ENCODE measurements at regions not wholly inside any gene's neighbourhood (a gene's known extent, or its start where the extent isn't known, plus 50 kb on each side); places are given as distances from the start of the nearest gene placed in this dataset.

DNA sequence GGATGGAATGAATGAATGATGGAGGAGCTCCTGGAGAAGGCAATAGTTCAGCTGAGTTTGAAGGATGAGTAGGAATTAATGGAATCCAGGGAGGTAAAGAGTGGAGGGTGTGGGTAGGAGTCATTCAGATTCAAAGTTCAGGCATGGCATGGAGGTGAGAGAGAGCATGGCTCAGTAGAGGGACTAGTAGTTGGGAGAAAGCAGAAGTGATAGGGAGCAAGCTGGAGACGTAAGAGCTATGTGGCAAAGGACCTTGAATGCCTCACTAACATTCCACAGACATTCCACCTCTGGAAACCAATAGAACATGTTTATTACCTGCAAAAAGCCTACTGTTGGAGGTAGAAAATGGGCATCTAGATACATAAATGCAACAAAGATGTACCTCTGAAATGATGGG, 170.1 kb downstream of the HAUS1 start:
- Histone ChIP-seq H3K27me3 (ENCODE audit: control insufficient read depth in 5 of 5, insufficient read depth in 4 of 5, low read length in 5 of 5) (no peaks in the 10 kb centered on the region), H3K4me3 (ENCODE audit: low read depth in 1 of 5, low read length in 5 of 5) (no peak overlapping the region), H3K36me3 (ENCODE audit: control insufficient read depth in 5 of 5, insufficient read depth in 5 of 5, low read length in 5 of 5) (peaks cover 0 to under 1% (median 0%) of the 10 kb centered on the region in 5 donors), H3K27ac (ENCODE audit: low read depth, low read length) (no peak overlapping the region), H3K9me3 (ENCODE audit: control insufficient read depth in 5 of 5, low read length in 5 of 5) (no peaks in the 10 kb centered on the region), H3K4me1 (ENCODE audit: control insufficient read depth in 5 of 5, insufficient read depth in 5 of 5, low read length in 5 of 5) (peaks cover 0 to 9% (median 7%) of the 10 kb centered on the region in 5 donors), H3K9ac (ENCODE audit: low read length in 5 of 5) (no peak overlapping the region)

DNA sequence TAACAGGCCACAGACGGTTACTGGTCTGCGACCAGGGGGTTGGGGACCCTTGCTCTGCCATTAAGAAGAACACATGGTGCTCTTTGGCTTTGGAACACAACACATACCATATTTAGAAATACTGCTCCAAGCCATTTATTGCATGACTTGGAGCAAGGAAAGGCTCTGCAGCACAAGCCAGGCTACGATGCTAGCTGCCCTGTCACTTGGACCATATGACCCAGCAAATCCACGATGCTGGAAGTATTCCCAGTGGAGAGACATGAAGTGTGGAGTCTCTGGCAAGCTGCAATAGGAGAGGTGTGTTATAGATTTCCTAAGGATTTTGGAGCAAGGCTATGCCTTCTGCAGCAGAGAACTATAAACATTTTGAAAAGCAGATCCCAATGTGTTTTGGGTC, 171.2 kb downstream of the HAUS1 start:
- H3K4me3 ChIP-seq (ENCODE audit: low read depth in 1 of 5, low read length in 5 of 5): no peak overlapping the region
- no peaks in the 10 kb centered on the region for H3K9me3 ChIP-seq (ENCODE audit: control insufficient read depth in 5 of 5, low read length in 5 of 5)
- H3K27ac ChIP-seq (ENCODE audit: low read depth, low read length): no peak overlapping the region
- no peaks in the 10 kb centered on the region for H3K27me3 ChIP-seq (ENCODE audit: control insufficient read depth in 5 of 5, insufficient read depth in 4 of 5, low read length in 5 of 5)
- H3K4me1 ChIP-seq (ENCODE audit: control insufficient read depth in 5 of 5, insufficient read depth in 5 of 5, low read length in 5 of 5): peaks cover 0 to 9% (median 7%) of the 10 kb centered on the region in 5 donors
- H3K9ac ChIP-seq (ENCODE audit: low read length in 5 of 5): no peak overlapping the region
- no peaks in the 10 kb centered on the region for H3K36me3 ChIP-seq (ENCODE audit: control insufficient read depth in 5 of 5, insufficient read depth in 5 of 5, low read length in 5 of 5)

DNA sequence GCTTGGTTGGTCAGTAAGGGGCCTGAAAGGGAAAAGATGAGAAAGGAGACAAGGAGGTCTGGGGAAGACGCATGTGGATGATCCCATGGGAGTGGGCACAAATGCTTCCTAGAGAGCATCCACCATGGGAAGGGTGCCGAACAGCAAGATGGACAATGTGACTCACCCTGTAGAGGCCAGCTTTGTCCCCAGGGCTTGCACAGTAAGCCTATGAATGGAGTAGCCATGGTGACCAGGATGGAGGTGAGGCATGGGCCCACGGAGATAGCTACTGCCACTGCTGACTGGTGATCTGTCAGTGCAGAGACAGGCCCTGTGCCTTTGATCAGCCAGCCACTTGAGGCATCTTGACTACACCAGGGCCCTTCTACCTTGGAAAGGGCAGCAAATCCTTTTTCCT, 172.6 kb downstream of the HAUS1 start:
- Histone ChIP-seq H3K27ac (ENCODE audit: low read depth, low read length) (no peak overlapping the region), H3K27me3 (ENCODE audit: control insufficient read depth in 5 of 5, insufficient read depth in 4 of 5, low read length in 5 of 5) (no peaks in the 10 kb centered on the region), H3K9ac (ENCODE audit: low read length in 5 of 5) (no peak overlapping the region), H3K36me3 (ENCODE audit: control insufficient read depth in 5 of 5, insufficient read depth in 5 of 5, low read length in 5 of 5) (no peaks in the 10 kb centered on the region), H3K4me1 (ENCODE audit: control insufficient read depth in 5 of 5, insufficient read depth in 5 of 5, low read length in 5 of 5) (peaks cover 0 to 9% (median 7%) of the 10 kb centered on the region in 5 donors), H3K4me3 (ENCODE audit: low read depth in 1 of 5, low read length in 5 of 5) (no peak overlapping the region), H3K9me3 (ENCODE audit: control insufficient read depth in 5 of 5, low read length in 5 of 5) (no peaks in the 10 kb centered on the region)

DNA sequence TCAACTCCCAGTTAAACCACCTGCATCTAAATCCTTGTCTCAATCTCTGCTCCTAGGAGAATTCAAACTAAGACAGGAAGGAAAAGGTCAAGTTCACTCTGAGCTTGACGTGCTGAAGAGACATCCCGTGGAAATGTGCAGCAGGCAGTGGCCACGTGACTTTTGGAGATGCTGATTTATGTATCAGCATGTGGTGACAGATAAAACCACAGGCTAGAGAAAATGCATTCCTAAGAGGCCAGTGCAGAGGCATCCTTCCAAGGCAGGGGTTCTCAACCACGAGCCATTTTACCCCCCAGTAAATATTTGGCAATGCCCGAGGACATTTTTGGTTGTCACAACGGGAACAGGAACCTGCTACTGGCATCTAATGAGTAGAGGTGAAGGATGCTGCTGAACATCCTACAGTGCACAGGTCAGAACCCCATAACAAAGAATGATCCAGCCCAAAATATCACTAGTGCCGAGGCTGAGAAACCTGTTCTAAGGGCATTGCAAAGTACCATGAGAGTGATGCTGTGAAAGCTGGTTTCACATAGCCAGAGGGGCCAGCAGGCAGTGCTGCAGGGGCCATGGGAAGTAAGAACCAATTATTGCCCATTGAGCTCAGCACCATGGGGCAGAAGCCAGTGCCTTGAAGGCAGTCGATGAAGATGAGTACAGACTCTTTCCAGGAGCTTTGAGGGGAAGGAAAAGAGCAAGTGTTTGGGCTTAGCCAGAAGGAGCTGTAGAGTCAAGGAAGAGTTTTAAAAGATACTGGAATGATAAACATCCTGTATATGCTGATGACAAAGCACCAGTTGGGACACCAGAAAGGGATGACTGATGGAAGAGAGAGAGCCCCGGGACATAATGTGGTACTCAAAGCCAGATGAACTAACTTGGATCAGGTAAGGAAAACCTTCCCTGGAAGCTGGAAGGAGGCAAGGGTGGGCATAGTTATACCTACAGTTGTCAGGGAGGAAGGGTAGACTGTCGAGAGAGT, 174.6 kb downstream of the HAUS1 start:
- Histone ChIP-seq H3K9ac (ENCODE audit: low read length in 5 of 5) (no peak overlapping the region), H3K36me3 (ENCODE audit: control insufficient read depth in 5 of 5, insufficient read depth in 5 of 5, low read length in 5 of 5) (no peaks in the 10 kb centered on the region)

DNA sequence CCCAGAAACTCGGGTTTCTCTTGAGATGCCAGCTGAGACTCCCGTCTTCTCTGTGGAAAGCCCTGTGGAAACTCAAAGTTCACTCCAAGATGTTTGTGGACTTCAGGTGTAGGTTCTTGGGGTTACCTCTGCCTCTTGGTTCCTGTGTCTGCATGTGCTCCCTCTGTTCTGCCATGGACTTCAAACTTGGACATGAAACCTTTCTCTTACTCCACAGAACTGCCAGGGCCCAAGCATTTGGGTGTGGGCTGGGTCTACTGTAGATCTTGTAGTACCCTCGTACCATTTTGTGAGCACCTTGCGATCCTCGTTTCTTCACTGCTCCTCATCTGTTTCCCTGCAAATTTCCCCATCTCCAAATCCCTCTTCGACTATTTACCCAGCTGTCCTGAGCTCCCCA, 175.5 kb downstream of the HAUS1 start:
- H3K9ac ChIP-seq (ENCODE audit: low read length in 5 of 5): no peak overlapping the region
- H3K4me3 ChIP-seq (ENCODE audit: low read depth in 1 of 5, low read length in 5 of 5): no peak overlapping the region
- no peak overlapping the region for H3K27ac ChIP-seq (ENCODE audit: low read depth, low read length)
- H3K4me1 ChIP-seq (ENCODE audit: control insufficient read depth in 5 of 5, insufficient read depth in 5 of 5, low read length in 5 of 5): peaks cover 0 to 9% (median 7%) of the 10 kb centered on the region in 5 donors
- no peaks in the 10 kb centered on the region for H3K9me3 ChIP-seq (ENCODE audit: control insufficient read depth in 5 of 5, low read length in 5 of 5)
- no peaks in the 10 kb centered on the region for H3K27me3 ChIP-seq (ENCODE audit: control insufficient read depth in 5 of 5, insufficient read depth in 4 of 5, low read length in 5 of 5)
- no peaks in the 10 kb centered on the region for H3K36me3 ChIP-seq (ENCODE audit: control insufficient read depth in 5 of 5, insufficient read depth in 5 of 5, low read length in 5 of 5)

More for the DNA sequence above, 174.6 kb downstream of the HAUS1 start:
- Histone ChIP-seq H3K27ac (ENCODE audit: low read depth, low read length) (no peak overlapping the region), H3K27me3 (ENCODE audit: control insufficient read depth in 5 of 5, insufficient read depth in 4 of 5, low read length in 5 of 5) (no peaks in the 10 kb centered on the region), H3K9me3 (ENCODE audit: control insufficient read depth in 5 of 5, low read length in 5 of 5) (no peaks in the 10 kb centered on the region), H3K4me3 (ENCODE audit: low read depth in 1 of 5, low read length in 5 of 5) (no peak overlapping the region), H3K4me1 (ENCODE audit: control insufficient read depth in 5 of 5, insufficient read depth in 5 of 5, low read length in 5 of 5) (peaks cover 0 to 9% (median 7%) of the 10 kb centered on the region in 5 donors)

GRCh38 chr18:46281185-46282176, 177.3 kb downstream of the HAUS1 start:
- Histone ChIP-seq H3K36me3 (ENCODE audit: control insufficient read depth in 5 of 5, insufficient read depth in 5 of 5, low read length in 5 of 5) (no peaks in the 10 kb centered on the region), H3K9ac (ENCODE audit: low read length in 5 of 5) (no peak overlapping the region), H3K9me3 (ENCODE audit: control insufficient read depth in 5 of 5, low read length in 5 of 5) (no peaks in the 10 kb centered on the region), H3K4me3 (ENCODE audit: low read depth in 1 of 5, low read length in 5 of 5) (no peak overlapping the region), H3K27me3 (ENCODE audit: control insufficient read depth in 5 of 5, insufficient read depth in 4 of 5, low read length in 5 of 5) (no peaks in the 10 kb centered on the region), H3K4me1 (ENCODE audit: control insufficient read depth in 5 of 5, insufficient read depth in 5 of 5, low read length in 5 of 5) (peaks cover 0 to 9% (median 7%) of the 10 kb centered on the region in 5 donors), H3K27ac (ENCODE audit: low read depth, low read length) (no peak overlapping the region)

DNA sequence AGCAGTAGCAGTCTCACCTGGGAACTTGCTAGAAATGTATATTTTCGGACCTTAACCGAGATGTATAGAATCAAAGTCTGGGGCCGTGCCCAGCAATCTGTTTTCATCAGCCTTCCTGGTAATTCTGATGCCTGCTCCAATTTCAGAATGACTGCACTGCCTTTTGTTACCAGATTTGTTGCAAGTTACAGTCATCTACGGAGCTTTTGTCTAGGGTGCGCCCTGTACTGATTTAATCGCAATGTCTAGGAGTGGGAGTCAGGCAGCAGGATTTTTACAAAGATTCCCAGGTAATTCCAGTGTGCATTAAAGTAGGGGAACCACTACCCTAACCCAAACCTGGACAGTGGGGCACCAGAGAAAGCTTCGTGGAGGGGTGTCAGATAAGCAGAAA, 178.0 kb downstream of the HAUS1 start:
- Histone ChIP-seq H3K4me3 (ENCODE audit: low read depth in 1 of 5, low read length in 5 of 5) (no peak overlapping the region), H3K36me3 (ENCODE audit: control insufficient read depth in 5 of 5, insufficient read depth in 5 of 5, low read length in 5 of 5) (no peaks in the 10 kb centered on the region), H3K9ac (ENCODE audit: low read length in 5 of 5) (no peak overlapping the region), H3K27ac (ENCODE audit: low read depth, low read length) (no peak overlapping the region), H3K4me1 (ENCODE audit: control insufficient read depth in 5 of 5, insufficient read depth in 5 of 5, low read length in 5 of 5) (peaks cover 0 to 9% (median 7%) of the 10 kb centered on the region in 5 donors), H3K27me3 (ENCODE audit: control insufficient read depth in 5 of 5, insufficient read depth in 4 of 5, low read length in 5 of 5) (no peaks in the 10 kb centered on the region), H3K9me3 (ENCODE audit: control insufficient read depth in 5 of 5, low read length in 5 of 5) (no peaks in the 10 kb centered on the region)

- Histone ChIP-seq H3K36me3 (ENCODE audit: control insufficient read depth in 5 of 5, insufficient read depth in 5 of 5, low read length in 5 of 5) (no peaks in the 10 kb centered on the region), H3K4me1 (ENCODE audit: control insufficient read depth in 5 of 5, insufficient read depth in 5 of 5, low read length in 5 of 5) (peaks cover 0 to 9% (median 7%) of the 10 kb centered on the region in 5 donors)
These were observed 178.5 kb downstream of the HAUS1 start for GRCh38 chr18:46282646-46283045.

GRCh38 chr18:46283268-46283667, 179.1 kb downstream of the HAUS1 start:
- Histone ChIP-seq H3K9me3 (ENCODE audit: control insufficient read depth in 5 of 5, low read length in 5 of 5) (no peaks in the 10 kb centered on the region), H3K36me3 (ENCODE audit: control insufficient read depth in 5 of 5, insufficient read depth in 5 of 5, low read length in 5 of 5) (no peaks in the 10 kb centered on the region), H3K4me3 (ENCODE audit: low read depth in 1 of 5, low read length in 5 of 5) (no peak overlapping the region), H3K27ac (ENCODE audit: low read depth, low read length) (no peak overlapping the region), H3K4me1 (ENCODE audit: control insufficient read depth in 5 of 5, insufficient read depth in 5 of 5, low read length in 5 of 5) (peaks cover 0 to 4% (median 3%) of the 10 kb centered on the region in 5 donors), H3K9ac (ENCODE audit: low read length in 5 of 5) (no peak overlapping the region), H3K27me3 (ENCODE audit: control insufficient read depth in 5 of 5, insufficient read depth in 4 of 5, low read length in 5 of 5) (no peaks in the 10 kb centered on the region)

More at GRCh38 chr18:46282646-46283045, 178.5 kb downstream of the HAUS1 start:
- Histone ChIP-seq H3K27me3 (ENCODE audit: control insufficient read depth in 5 of 5, insufficient read depth in 4 of 5, low read length in 5 of 5) (no peaks in the 10 kb centered on the region), H3K27ac (ENCODE audit: low read depth, low read length) (no peak overlapping the region), H3K9me3 (ENCODE audit: control insufficient read depth in 5 of 5, low read length in 5 of 5) (no peaks in the 10 kb centered on the region), H3K4me3 (ENCODE audit: low read depth in 1 of 5, low read length in 5 of 5) (no peak overlapping the region), H3K9ac (ENCODE audit: low read length in 5 of 5) (no peak overlapping the region)

All from subcutaneous abdominal adipose tissue (tissue), 5 donors.